PC-3 (cell line): ENCODE measurements at regions not wholly inside any gene's neighbourhood (a gene's known extent, or its start where the extent isn't known, plus 50 kb on each side); places are given as distances from the start of the nearest gene placed in this dataset.

Experiments used
- EZH2 ChIP-seq: fragments of 300-600 bp; sonication (generic); IDR thresholded peaks from one replicate; pipeline ENCODE4 v1.6.1; 2017; ENCODE audit warnings: antibody characterized with exemption, mild to moderate bottlenecking, low read length; ENCODE audit not compliant: unreplicated experiment
- EZH2phosphoT487 ChIP-seq: fragments of 300-600 bp; sonication (generic); IDR thresholded peaks from 2 replicates; pipeline ENCODE4 v1.6.1; 2018; ENCODE audit warnings: mild to moderate bottlenecking, antibody characterized with exemption, low read length, borderline replicate concordance
- TF ChIP-seq, protein P1 (sequence below): fragments of 300-600 bp; sonication (generic); conservative IDR thresholded peaks from 2 replicates; pipeline ENCODE4 v1.5.1; 2017; ENCODE audit warnings: antibody characterized with exemption, low read depth, mild to moderate bottlenecking, low read length

DNA sequence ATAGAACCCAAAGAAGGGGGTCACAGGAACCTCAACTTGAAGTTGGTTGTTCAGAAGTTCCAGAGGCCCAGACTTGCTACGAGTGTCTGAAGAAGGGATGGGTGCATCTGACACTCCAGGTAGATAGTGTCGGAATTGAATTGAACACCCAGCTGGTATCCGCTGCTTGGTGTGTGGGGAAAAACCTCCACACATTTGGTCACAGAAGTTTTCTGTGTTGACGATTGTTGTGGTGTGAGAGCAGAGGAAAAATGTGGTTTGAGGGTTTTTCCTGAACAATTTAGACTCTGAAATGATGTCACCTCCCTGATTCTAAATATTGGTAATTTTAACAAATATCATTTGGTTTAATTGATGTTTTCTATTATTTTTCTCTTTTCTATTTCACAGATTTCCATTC is 218.8 kb upstream of the CTNNB1 start:
- TF ChIP-seq, protein P1, sequence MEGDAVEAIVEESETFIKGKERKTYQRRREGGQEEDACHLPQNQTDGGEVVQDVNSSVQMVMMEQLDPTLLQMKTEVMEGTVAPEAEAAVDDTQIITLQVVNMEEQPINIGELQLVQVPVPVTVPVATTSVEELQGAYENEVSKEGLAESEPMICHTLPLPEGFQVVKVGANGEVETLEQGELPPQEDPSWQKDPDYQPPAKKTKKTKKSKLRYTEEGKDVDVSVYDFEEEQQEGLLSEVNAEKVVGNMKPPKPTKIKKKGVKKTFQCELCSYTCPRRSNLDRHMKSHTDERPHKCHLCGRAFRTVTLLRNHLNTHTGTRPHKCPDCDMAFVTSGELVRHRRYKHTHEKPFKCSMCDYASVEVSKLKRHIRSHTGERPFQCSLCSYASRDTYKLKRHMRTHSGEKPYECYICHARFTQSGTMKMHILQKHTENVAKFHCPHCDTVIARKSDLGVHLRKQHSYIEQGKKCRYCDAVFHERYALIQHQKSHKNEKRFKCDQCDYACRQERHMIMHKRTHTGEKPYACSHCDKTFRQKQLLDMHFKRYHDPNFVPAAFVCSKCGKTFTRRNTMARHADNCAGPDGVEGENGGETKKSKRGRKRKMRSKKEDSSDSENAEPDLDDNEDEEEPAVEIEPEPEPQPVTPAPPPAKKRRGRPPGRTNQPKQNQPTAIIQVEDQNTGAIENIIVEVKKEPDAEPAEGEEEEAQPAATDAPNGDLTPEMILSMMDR = no peak
- TF ChIP-seq EZH2 = no peak
- no peak for TF ChIP-seq EZH2phosphoT487
